Neural progenitor cell (in vitro differentiated cells): ENCODE measurements at regions not wholly inside any gene's neighbourhood (a gene's known extent, or its start where the extent isn't known, plus 50 kb on each side); places are given as distances from the start of the nearest gene placed in this dataset.

Experiments
- EZH2 ChIP-seq: fragments of 200-600 bp; sonication (generic); IDR thresholded peaks from 2 replicates; pipeline ENCODE4 v1.6.1; 2017; ENCODE audit warnings: antibody characterized with exemption, mild to moderate bottlenecking, moderate library complexity
- EZH2phosphoT487 ChIP-seq: fragments of 200-600 bp; sonication (generic); IDR thresholded peaks from 2 replicates; pipeline ENCODE4 v1.6.1; 2017; ENCODE audit warnings: antibody characterized with exemption
- TF ChIP-seq, protein P1 (sequence below): fragments of 200-600 bp; sonication (generic); IDR thresholded peaks from 2 replicates; pipeline ENCODE4 v1.5.1; 2017; ENCODE audit warnings: antibody characterized with exemption, mild to moderate bottlenecking

DNA sequence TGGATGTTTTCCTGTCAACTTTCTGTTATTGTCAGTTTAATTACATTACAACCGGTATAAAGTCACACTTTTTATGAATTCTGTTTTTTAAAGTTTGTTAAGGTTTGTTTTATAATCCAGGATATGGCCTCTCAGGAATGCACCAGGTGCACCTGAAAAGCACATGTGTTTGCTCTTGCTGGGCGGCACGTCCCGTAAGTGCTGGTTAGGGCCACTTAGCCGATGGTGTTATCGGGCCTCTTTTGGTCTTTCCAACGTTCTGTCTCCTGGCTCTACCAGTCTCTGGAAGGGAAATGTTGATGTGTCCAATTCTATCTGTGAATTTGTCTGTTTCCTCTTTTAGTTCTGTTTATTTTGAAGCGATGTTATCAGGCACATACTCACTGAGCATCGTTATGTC is 695.7 kb downstream of the BRD1 start:
- TF ChIP-seq, protein P1, sequence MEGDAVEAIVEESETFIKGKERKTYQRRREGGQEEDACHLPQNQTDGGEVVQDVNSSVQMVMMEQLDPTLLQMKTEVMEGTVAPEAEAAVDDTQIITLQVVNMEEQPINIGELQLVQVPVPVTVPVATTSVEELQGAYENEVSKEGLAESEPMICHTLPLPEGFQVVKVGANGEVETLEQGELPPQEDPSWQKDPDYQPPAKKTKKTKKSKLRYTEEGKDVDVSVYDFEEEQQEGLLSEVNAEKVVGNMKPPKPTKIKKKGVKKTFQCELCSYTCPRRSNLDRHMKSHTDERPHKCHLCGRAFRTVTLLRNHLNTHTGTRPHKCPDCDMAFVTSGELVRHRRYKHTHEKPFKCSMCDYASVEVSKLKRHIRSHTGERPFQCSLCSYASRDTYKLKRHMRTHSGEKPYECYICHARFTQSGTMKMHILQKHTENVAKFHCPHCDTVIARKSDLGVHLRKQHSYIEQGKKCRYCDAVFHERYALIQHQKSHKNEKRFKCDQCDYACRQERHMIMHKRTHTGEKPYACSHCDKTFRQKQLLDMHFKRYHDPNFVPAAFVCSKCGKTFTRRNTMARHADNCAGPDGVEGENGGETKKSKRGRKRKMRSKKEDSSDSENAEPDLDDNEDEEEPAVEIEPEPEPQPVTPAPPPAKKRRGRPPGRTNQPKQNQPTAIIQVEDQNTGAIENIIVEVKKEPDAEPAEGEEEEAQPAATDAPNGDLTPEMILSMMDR, result no peak
- TF ChIP-seq EZH2phosphoT487, result no peak
- no peak for TF ChIP-seq EZH2
